Neural crest cell (in vitro differentiated cells): ENCODE measurements at regions not wholly inside any gene's neighbourhood (a gene's known extent, or its start where the extent isn't known, plus 50 kb on each side); places are given as distances from the start of the nearest gene placed in this dataset. TPM values are rescaled to one million over a fixed set of nuclear protein-coding genes. Genes with fewer than 3 reads are reported as not detected.

ENCODE experiments used
- DNase-seq: peaks from one replicate; pipeline ENCODE4 v3.0.0; 2021; ENCODE audit warnings: low read depth, mixed read lengths, low spot score
- H3K27ac Mint-ChIP-seq: one replicate; pipeline ENCODE4 v1.8.0; 2021; ENCODE audit warnings: mild to moderate bottlenecking, mixed read lengths; ENCODE audit not compliant: unreplicated experiment
- H3K27me3 Mint-ChIP-seq: 2 replicates; pipeline ENCODE4 v1.8.0; 2021; ENCODE audit warnings: low read depth, mild to moderate bottlenecking, mixed read lengths
- H3K36me3 Mint-ChIP-seq: 2 replicates; pipeline ENCODE4 v1.8.0; 2021; ENCODE audit warnings: low read depth, mild to moderate bottlenecking, mixed read lengths
- H3K4me1 Mint-ChIP-seq: 2 replicates; pipeline ENCODE4 v1.8.0; 2021; ENCODE audit warnings: mixed read lengths
- H3K4me3 Mint-ChIP-seq: one replicate; pipeline ENCODE4 v1.8.0; 2021; ENCODE audit warnings: mild to moderate bottlenecking, mixed read lengths
- H3K9me3 Mint-ChIP-seq: 2 replicates; pipeline ENCODE4 v1.8.0; 2021; ENCODE audit warnings: mixed read lengths
- microRNA-seq: library from miRNA; unstranded; fragments of <30 nt; microRNA quantifications from one replicate; pipeline ENCODE4, GENCODE V29; 2020
- TF ChIP-seq, protein P1 (sequence below): fragments of 200-600 bp; sonication (generic); conservative IDR thresholded peaks from 2 replicates; pipeline ENCODE4 v1.5.0; 2021; ENCODE audit warnings: antibody characterized with exemption, mild to moderate bottlenecking

DNA sequence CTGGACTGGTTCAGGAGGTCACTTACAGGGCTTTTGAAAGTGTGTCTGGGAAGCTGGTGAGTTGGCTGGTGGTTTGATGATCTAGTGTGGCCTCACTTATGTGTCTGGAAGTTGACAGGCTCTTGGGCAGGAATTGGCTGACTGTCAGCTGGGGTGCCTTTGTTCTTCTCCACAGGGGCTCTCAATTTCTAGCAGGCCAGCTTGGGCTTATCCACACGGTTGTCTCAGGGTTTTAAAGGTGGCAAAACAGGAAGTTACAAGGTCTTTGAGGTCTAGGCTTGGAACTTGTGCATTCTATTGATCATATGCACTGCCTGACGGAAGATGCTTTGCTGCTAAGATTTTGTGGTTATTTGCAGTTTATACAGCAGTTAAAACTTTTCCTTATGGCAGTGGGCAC is 52.0 kb upstream of the CELF4 start:
- no peak for DNase-seq
- TF ChIP-seq, protein P1, sequence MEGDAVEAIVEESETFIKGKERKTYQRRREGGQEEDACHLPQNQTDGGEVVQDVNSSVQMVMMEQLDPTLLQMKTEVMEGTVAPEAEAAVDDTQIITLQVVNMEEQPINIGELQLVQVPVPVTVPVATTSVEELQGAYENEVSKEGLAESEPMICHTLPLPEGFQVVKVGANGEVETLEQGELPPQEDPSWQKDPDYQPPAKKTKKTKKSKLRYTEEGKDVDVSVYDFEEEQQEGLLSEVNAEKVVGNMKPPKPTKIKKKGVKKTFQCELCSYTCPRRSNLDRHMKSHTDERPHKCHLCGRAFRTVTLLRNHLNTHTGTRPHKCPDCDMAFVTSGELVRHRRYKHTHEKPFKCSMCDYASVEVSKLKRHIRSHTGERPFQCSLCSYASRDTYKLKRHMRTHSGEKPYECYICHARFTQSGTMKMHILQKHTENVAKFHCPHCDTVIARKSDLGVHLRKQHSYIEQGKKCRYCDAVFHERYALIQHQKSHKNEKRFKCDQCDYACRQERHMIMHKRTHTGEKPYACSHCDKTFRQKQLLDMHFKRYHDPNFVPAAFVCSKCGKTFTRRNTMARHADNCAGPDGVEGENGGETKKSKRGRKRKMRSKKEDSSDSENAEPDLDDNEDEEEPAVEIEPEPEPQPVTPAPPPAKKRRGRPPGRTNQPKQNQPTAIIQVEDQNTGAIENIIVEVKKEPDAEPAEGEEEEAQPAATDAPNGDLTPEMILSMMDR, result no peak
- no peaks in the 10 kb centered on the region for H3K36me3 Mint-ChIP-seq
- peaks cover 7% of the 10 kb centered on the region for H3K4me1 Mint-ChIP-seq
- H3K4me3 Mint-ChIP-seq, result no peak overlapping the region
- H3K27ac Mint-ChIP-seq, result no peak overlapping the region
- H3K9me3 Mint-ChIP-seq, result peaks cover 4% of the 10 kb centered on the region
- H3K27me3 Mint-ChIP-seq, result peaks cover 1% of the 10 kb centered on the region

Small RNAs in the stretch of these regions (microRNA-seq; reads per million reads assigned to microRNA genes)
- gene MIR4318 (not detected), gene MIR5583-1 (not detected), gene MIR5583-2 (not detected), gene MIR924 (not detected)
